ENCODE measurements at regions not wholly inside any gene's neighbourhood (a gene's known extent, or its start where the extent isn't known, plus 50 kb on each side); places are given as distances from the start of the nearest gene placed in this dataset.

- TF ChIP-seq, protein P1, sequence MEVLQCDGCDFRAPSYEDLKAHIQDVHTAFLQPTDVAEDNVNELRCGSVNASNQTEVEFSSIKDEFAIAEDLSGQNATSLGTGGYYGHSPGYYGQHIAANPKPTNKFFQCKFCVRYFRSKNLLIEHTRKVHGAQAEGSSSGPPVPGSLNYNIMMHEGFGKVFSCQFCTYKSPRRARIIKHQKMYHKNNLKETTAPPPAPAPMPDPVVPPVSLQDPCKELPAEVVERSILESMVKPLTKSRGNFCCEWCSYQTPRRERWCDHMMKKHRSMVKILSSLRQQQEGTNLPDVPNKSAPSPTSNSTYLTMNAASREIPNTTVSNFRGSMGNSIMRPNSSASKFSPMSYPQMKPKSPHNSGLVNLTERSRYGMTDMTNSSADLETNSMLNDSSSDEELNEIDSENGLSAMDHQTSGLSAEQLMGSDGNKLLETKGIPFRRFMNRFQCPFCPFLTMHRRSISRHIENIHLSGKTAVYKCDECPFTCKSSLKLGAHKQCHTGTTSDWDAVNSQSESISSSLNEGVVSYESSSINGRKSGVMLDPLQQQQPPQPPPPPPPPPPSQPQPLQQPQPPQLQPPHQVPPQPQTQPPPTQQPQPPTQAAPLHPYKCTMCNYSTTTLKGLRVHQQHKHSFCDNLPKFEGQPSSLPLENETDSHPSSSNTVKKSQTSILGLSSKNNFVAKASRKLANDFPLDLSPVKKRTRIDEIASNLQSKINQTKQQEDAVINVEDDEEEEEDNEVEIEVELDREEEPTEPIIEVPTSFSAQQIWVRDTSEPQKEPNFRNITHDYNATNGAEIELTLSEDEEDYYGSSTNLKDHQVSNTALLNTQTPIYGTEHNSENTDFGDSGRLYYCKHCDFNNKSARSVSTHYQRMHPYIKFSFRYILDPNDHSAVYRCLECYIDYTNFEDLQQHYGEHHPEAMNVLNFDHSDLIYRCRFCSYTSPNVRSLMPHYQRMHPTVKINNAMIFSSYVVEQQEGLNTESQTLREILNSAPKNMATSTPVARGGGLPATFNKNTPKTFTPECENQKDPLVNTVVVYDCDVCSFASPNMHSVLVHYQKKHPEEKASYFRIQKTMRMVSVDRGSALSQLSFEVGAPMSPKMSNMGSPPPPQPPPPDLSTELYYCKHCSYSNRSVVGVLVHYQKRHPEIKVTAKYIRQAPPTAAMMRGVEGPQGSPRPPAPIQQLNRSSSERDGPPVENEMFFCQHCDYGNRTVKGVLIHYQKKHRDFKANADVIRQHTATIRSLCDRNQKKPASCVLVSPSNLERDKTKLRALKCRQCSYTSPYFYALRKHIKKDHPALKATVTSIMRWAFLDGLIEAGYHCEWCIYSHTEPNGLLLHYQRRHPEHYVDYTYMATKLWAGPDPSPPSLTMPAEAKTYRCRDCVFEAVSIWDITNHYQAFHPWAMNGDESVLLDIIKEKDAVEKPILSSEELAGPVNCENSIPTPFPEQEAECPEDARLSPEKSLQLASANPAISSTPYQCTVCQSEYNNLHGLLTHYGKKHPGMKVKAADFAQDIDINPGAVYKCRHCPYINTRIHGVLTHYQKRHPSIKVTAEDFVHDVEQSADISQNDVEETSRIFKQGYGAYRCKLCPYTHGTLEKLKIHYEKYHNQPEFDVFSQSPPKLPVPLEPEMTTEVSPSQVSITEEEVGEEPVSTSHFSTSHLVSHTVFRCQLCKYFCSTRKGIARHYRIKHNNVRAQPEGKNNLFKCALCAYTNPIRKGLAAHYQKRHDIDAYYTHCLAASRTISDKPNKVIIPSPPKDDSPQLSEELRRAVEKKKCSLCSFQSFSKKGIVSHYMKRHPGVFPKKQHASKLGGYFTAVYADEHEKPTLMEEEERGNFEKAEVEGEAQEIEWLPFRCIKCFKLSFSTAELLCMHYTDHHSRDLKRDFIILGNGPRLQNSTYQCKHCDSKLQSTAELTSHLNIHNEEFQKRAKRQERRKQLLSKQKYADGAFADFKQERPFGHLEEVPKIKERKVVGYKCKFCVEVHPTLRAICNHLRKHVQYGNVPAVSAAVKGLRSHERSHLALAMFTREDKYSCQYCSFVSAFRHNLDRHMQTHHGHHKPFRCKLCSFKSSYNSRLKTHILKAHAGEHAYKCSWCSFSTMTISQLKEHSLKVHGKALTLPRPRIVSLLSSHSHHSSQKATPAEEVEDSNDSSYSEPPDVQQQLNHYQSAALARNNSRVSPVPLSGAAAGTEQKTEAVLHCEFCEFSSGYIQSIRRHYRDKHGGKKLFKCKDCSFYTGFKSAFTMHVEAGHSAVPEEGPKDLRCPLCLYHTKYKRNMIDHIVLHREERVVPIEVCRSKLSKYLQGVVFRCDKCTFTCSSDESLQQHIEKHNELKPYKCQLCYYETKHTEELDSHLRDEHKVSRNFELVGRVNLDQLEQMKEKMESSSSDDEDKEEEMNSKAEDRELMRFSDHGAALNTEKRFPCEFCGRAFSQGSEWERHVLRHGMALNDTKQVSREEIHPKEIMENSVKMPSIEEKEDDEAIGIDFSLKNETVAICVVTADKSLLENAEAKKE (CRISPR knock-in tag; IDR thresholded peaks at IDR 0.05) = no peak
- TF ChIP-seq JUNB (IDR thresholded peaks at IDR 0.05; ENCODE audit: unreplicated experiment) (no peak), REST (IDR thresholded peaks at IDR 0.05; ENCODE audit: unreplicated experiment) (no peak), ZNF114 (CRISPR knock-in tag; IDR thresholded peaks at IDR 0.05) (no peak)
- TF ChIP-seq, protein P2, sequence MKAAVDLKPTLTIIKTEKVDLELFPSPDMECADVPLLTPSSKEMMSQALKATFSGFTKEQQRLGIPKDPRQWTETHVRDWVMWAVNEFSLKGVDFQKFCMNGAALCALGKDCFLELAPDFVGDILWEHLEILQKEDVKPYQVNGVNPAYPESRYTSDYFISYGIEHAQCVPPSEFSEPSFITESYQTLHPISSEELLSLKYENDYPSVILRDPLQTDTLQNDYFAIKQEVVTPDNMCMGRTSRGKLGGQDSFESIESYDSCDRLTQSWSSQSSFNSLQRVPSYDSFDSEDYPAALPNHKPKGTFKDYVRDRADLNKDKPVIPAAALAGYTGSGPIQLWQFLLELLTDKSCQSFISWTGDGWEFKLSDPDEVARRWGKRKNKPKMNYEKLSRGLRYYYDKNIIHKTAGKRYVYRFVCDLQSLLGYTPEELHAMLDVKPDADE (IDR thresholded peaks at IDR 0.05) = no peak
Observed at GRCh38 chr9:108062680-108063079, 573.1 kb upstream of the KLF4 start (continued).

Data from GM23338 (cell line).